ENCODE measurements at regions not wholly inside any gene's neighbourhood (a gene's known extent, or its start where the extent isn't known, plus 50 kb on each side); places are given as distances from the start of the nearest gene placed in this dataset.

DNA sequence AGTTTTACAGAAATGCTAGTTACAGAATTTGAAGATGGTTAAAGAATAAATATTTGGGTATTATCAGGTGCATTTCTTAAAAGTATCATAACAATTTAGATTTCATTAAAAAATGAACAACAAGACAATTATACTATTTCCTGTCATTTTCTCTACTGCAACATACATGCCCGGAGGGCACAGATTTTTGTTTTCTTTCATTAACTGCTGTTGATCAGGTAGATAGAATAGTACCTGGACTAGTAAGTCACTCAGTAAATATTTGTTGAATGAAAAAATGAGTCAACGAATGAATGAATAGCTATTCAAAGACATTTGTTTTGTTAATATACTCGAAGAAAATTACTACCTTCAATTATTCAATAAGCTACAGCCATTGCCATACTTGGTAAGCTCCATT is 531.2 kb upstream of the VRK2 start:
- DNase-seq (ENCODE audit: low spot score) = no peak

GRCh38 chr2:57516698-57517340 is 529.8 kb upstream of the VRK2 start:
- DNase-seq (ENCODE audit: low spot score) = peak; percentile 1

DNA sequence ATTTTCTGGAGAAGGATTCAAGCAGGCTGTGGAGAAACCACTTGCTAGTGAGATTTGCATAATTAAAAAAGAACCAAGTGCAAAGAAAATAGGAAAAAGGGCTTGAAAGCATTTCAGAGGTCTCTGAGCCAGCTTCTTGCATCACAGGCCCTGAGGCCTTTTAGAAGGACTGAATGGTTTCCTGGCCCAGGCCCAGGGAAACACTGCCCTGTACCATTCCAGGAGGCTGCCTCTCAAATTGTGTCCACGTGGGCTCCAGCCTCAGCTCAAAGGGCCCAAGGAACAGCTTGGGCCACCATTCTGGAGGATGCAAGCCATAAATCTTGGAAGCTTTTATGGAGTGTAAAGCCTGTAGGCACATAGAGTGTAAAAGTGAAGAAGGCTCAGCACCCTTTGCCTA is 523.3 kb upstream of the VRK2 start:
- no peak for DNase-seq (ENCODE audit: low spot score)

- no peak for DNase-seq (ENCODE audit: low spot score)
These were observed 518.9 kb upstream of the VRK2 start for GRCh38 chr2:57527685-57528084.

DNA sequence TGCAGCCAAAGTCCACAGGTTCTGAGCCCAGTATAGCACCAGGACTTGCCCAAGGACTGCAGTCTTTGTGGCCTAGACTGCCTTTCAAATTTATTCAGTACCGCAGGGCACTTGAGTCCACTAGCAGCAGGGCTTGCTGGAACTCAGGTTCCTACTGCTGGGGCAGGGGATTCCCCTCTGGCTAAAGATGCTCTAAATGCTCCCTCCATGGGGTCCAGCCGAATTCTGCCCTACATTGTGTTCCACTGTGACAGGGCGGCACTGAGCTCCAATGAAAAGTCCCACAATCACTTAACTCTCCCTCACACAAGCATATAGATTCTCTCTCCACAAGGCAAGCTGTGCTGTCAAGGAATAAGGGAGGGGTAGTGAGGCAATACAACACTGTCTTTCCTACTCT is 518.1 kb upstream of the VRK2 start:
- no peak for DNase-seq (ENCODE audit: low spot score)

DNA sequence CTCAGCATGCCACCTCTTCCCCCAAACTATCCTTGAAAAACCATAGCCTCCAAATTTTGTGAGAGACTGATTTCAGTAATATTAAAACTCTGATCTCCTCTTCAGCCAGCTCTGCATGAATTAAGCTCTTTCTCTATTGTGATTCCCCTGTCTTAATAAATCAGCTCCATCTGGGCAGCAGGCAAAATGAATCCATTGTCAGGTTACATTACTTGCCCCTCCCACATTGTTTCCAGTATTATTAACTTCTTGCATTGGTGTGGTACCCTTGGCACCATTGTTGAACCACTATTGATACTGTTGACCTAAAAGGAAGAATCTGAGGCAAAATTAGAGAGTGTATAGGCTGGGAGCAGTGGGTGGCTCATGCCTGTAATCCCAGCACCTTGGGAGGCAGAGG is 512.2 kb upstream of the VRK2 start:
- no peak for DNase-seq (ENCODE audit: low spot score)

- no peak for DNase-seq (ENCODE audit: low spot score)
These were observed 509.9 kb upstream of the VRK2 start for GRCh38 chr2:57536535-57537231.

DNA sequence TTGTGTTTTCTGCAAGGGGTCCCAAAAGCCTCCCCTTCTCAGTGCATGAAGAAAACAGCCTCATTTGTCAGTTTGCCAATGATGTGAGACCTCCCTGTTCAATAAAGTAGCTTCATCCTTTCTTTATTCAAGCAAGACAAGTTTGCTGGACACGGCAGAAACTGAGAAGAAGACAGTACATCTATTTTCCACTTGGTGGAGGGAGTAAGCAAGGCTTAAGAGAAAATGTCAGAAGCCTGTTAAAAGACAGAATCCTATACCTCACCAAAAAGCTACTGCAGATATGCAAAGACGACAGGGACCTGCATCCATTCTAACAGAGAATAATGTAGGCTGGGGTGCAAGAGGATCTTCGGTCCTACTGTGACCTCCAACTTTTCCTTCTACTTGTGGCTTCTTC is 506.8 kb upstream of the VRK2 start:
- no peak for DNase-seq (ENCODE audit: low spot score)

DNA sequence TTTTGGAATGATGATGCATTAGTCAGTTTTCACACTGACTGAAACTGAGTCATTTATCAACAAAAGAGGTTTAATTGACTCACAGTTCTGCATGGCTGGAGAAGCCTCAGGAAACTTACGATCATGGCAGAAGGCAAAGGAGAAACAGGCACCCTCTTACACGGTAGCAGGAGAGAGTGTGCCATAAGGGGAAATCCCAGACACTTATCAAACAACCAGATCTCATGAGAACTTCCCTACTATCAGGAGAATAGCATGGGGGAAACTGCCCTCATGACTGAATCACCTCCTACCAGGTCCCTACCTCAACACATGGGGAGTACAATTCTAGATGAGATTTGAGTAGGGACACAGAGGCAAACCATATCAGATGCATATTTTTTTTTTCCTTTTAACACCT is 504.5 kb upstream of the VRK2 start:
- DNase-seq (ENCODE audit: low spot score) = no peak

DNA sequence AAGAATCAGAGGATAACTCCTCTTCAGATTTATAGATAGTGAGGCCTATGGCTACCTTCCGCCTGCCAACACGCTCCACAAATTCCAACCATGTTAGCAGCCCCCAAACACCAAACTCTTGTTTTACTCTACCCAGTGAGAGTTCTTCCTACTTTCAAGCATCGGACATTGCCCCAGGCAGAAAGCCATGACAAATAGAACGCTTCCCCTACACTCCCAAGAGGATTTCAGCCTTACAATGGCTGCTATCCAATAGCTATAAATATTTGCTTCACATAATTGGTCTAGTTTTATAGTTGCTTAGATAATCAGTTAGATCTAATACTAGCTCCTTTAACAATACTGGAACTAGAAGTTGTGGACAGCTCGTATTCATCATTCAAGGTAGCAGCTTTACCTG is 503.4 kb upstream of the VRK2 start:
- no peak for DNase-seq (ENCODE audit: low spot score)

DNA sequence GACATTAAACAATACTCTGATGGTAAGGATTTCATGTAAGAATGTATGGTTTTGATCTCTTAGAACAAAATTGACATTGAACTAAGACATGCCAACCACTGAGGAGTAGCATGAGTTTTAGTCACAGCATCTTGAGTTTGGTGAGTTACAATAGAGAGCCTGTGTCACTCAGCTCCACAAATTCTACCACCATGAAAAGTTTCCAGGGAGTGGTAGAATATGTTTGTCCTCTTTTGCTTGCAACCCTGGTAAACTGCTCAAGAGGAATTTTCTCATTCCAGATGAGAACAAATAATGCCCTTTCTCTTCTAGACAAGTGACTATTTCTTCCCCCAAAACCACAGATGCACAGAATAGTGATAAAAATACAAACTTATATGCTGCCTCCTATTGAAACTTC is 502.0 kb upstream of the VRK2 start:
- DNase-seq (ENCODE audit: low spot score) = no peak

GRCh38 chr2:57546478-57546877 is 500.1 kb upstream of the VRK2 start:
- DNase-seq (ENCODE audit: low spot score) = no peak

GRCh38 chr2:57549642-57550102 is 496.9 kb upstream of the VRK2 start:
- peak; percentile 4 for DNase-seq (ENCODE audit: low spot score)

GRCh38 chr2:57550912-57551311 is 495.7 kb upstream of the VRK2 start:
- no peak for DNase-seq (ENCODE audit: low spot score)

DNA sequence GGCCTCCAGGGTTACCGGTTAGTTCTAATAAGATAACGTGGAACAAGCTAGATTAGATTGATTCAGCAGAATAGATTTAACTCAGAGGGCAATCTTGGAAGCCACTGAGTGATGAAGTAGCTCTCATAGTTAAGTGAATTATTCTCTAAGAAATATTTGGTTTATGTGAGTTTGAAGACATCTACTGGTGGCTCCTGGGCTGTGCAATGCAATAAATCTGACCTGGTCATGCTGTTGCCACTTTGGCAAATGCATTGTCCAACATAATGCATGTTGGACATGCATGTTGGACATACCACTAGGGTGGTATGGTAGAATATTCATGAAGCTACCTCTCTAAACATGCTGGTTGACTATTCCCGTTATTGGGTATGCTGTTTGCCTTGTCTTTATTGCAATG is 493.7 kb upstream of the VRK2 start:
- no peak for DNase-seq (ENCODE audit: low spot score)

- DNase-seq (ENCODE audit: low spot score) = no peak
These were observed 492.3 kb upstream of the VRK2 start for GRCh38 chr2:57554348-57554747.

- DNase-seq (ENCODE audit: low spot score) = no peak
These were observed 488.3 kb upstream of the VRK2 start for GRCh38 chr2:57558312-57558711.

DNA sequence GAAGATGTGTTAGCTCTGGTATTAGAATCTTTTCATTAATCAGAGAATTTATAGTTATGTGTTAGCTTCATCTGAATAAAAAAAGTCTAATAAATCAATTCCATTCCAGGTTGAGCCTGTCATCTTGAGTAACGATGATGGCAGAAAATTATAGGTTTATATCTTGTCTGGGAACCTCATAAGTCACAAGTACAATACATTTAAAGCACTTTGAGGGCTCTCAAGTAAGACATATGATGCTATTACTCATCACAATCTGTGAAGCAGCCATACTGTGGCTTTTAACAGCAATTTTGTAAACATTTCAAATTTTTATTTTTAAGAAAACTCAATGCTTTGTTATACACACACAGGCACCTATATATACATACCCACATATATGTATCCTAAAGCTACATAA is 484.1 kb upstream of the VRK2 start:
- DNase-seq (ENCODE audit: low spot score) = no peak

DNA sequence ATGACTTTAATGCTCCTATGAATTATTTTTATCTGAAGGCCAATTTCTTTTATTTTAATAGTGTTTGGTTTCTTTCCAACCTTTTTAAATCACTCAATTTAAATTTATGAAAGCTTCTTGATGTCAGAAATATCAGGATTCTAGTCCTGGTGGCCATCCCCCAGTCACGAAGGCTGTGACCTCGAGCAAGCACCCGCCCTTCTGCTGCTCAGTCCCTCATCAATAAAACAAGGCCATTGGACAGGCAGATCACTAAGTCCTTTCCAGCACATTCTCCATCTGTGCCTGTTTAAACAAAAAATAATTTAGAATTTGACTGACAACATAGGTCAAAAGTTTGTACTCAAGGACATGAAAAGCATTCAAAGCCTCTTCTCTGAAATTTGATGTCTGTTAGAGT is 483.6 kb upstream of the VRK2 start:
- DNase-seq (ENCODE audit: low spot score) = no peak

DNA sequence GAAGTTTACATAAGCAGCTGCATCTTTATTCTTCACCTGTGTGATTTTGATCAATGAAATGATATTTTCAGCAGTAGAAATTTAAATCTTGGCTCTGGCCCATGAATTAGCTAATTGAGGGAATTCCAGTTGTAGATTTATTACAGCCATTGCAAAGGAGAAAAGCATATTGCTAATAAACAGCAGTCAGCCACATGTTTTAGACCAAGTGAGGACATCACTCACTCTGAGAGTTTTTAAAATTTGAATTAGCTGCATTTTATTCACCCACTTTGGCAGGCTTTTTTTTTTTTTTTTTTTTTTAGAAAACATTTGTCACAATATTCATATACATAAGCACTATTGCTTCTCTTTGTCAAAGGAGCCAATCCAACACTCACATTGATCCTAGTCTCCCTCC is 479.4 kb upstream of the VRK2 start:
- DNase-seq (ENCODE audit: low spot score) = no peak

GRCh38 chr2:57569396-57569795 is 477.2 kb upstream of the VRK2 start:
- no peak for DNase-seq (ENCODE audit: low spot score)

- DNase-seq (ENCODE audit: low spot score) = no peak
These were observed 475.6 kb upstream of the VRK2 start for GRCh38 chr2:57570961-57571360.

- DNase-seq (ENCODE audit: low spot score) = no peak
These were observed 470.8 kb upstream of the VRK2 start for GRCh38 chr2:57575700-57576268.

DNA sequence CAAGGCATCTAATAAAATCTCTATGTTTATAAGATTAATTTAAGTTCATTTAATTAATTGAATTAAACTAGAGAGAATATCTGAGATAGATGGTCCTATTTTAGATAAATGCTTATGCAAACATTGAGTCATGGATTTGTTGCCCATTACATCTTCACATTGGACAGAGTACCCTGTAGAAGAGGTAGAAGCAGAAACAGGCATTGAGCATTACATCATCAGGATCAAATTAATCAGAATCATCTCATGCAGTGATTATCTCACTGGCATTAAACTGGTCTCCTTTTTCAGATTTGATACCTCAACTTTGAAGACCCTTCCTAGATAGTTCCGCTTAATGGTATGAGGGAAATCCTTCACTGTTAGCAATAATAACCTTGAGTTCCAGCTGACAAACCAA is 469.6 kb upstream of the VRK2 start:
- DNase-seq (ENCODE audit: low spot score) = no peak

All from hepatic stellate cell (primary cell).